NCI-H82 (cell line): ENCODE measurements at regions not wholly inside any gene's neighbourhood (a gene's known extent, or its start where the extent isn't known, plus 50 kb on each side); places are given as distances from the start of the nearest gene placed in this dataset.
"Not testable (repeated sequence)": the region's sequence is repeated elsewhere in the genome, so short reads cannot be mapped to it uniquely, and the experiment has no call there.

Source experiments
- DNase-seq: peaks from one replicate; lab custom pipeline; 2025; lab: John Stamatoyannopoulos, UW

DNA sequence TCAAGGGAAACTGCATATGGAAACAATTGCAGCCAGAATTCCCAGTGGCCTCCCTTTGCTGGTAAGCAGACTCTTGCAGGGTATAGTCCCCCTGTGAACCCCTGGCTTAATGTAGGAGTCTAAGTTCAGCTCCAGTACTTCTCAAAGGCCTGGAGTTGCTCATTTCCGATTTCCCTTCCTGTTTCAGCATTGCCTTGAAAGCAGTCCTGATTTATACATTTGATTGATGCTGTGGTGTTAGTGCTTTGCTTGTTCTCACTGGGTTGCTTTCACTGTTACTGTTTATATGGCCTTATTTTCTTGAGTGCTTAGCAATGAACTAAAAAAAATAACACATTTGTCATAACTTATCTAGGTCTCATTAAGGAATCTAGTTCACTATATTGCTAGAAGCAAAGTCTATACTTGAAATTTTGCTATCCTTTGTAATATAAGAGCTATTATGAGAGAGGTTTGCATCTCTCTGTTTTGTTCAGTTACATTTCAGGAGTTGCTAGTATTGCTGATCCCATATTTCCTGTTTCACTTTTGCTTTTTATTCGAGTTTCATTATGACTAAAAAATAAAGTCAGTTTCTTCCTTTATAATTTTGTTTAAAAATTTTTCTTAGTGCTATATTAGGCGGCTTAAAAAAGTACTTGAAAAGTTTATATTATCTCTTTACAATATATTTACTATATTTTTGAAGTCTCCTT is 122.4 kb upstream of the NMUR2 start:
- DNase-seq: no peak

DNA sequence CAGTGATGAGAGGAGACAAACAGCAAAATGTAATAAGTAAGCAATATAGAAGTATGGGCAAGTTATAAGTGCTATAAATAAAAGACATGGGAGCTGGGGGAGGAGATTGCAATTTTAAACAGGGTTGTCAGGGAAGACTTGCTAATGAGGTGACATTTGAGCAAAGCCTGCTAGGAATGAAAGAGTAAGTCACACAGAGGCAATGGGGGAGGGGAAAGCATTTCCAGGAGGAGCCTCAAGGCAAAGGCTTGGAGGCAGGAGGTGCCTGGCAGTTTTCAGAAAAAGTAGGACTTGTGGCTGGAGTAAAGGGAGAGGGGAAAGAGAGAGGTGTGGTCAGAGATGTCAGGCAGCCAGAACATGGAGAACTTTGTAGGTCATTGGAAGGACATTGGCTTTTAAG is 124.4 kb upstream of the NMUR2 start:
- DNase-seq: no peak

DNA sequence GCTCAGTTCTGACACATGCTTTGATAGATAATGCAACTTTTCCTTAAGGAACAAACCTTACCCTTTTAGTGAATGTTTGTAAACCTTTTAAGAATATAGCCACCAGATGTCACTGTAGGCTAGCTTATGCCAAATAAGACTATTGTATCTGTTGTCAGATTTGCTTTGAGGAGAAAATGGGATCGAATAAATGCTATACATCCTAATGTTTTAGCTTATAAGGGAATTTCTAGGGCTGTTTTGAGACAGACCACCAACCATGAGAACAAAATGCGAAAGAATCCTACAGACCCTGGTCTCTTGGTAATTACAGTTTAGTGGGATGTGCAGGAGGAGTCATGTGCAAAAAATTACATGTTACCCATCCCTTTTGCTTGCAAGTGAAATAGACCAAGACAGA is 127.6 kb upstream of the NMUR2 start:
- peak; percentile 81 for DNase-seq

DNA sequence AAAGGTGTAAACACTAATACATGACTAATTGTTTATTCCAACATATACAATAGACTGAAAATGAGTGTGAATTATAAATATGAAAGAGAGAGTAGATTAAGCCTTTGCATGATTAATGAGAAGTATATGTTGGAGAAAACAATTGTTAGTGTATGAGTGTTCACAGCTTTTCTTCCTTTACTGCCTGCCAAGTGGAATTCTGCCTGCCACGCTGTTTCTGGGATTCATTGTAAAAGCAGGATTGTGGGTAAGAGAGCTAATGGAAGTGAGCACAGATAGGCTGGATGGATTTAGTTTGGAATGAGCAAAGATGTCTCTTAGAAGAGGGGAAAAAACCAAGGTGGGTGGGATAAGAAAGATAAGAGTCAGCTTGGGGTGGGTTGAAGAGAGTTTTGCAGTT is 129.6 kb upstream of the NMUR2 start:
- DNase-seq: no peak

DNA sequence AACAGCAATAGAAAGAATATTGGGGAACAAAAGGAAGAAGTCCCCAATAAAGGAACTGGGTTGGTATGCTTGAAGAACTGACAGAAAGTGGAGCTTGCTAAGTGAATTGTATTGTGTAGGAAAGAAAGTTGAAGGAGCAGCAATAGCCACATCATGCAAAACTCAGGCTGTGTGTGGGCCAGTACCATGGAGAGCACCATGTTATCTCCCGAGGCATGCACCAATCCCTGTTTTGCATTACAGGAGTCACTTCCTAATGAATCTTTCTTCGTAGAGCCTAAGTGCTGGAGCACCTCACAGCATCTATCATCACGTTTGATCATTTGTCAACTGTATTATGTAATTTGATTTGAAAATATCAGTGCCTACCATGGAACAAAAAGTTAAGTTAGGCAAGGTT is 137.7 kb upstream of the NMUR2 start:
- no peak for DNase-seq

DNA sequence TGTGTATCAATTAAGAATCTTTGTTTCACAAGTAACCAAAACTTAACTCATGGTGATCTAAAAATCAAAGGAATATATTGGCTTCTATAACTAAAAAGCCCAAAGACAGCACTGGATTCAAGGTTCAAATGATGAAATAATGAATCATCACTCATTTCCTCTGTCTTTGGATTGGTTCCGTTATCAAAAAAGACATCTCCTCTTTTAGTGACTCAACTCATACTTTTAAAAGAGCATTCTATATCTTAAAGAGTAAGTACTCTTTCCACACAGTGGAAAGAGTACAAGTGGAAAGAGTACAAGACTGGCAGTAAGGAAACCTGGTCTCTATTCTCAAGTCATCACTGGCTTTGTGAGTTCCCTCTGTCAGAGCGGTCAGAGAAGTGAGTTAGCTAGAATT is 141.4 kb upstream of the NMUR2 start:
- DNase-seq: no peak

DNA sequence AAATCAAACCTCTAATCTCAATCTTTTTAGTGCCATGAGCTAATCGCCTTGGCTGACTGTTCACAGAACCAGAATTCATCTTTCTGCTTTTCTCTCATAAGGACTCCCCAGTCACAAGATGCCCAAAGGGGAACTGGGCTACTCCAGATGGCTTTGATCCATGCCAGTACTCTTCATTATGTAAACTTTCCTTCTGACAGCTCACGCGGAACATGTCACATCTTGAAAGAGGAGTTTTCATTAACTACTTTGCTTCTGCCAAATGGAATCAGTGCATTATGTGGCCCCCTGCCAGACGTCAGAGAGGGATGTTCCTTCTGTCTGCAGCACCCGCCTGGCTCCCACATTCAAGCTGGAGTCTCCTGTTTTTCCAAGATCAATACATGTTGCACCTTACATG is 142.1 kb upstream of the NMUR2 start:
- no peak for DNase-seq

DNA sequence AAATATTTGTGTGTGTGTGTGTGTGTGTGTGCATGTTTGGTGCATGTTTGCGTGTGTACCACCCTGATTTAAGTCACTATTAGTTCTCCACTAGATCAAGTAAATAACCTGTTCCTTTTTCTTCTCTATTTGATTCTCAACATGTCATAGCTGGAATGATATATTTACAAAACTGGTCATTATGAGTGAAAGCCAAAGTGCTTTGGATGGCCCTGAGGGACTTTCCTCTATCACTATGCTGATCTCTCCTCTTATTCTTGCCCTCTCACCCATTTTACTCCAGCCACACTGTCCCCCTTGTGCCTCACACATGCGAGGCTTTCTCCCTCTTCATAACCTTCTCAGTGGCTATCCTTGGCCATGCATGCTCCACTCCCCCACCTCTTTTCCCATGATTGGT is 144.6 kb upstream of the NMUR2 start:
- DNase-seq: no peak

DNA sequence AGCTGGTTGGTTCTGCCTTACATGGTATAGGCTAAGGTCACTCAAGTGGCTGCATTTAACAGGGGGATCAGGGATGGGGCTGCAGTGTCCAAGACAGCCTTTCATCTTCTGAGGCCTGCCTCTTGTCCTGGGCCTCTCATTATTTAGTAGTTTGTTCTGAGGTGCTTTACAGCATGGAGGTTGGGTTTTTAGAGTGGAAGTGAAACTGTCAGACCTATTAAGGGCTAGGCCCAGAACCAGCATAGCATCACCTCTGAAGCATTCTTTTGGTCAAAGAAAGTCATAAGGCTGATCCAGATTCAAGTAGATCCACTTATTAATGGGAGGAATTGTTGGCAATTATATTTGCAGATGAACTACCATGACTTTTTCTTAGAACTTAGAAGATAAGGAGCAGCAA is 146.0 kb upstream of the NMUR2 start:
- no peak for DNase-seq

DNA sequence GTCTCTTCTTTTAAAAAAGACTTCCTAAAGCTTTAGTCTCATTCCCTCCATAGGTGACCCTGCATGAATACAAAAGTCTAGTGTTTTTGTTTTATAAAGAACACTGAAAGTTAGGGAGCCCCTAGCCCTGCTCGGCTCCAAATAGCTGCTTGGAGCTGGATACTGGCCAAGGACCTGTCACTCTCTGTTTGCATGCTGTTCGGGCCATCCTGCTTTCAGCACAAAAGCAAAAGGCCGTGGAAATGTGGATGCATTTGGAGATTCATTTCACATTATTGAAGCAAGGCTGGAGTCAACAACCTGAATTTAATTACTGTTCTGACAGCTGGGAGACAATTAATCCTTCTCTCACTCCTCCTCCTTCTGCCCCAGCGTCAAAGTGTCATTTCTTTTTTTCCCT is 151.7 kb upstream of the NMUR2 start:
- peak; percentile 59 for DNase-seq

DNA sequence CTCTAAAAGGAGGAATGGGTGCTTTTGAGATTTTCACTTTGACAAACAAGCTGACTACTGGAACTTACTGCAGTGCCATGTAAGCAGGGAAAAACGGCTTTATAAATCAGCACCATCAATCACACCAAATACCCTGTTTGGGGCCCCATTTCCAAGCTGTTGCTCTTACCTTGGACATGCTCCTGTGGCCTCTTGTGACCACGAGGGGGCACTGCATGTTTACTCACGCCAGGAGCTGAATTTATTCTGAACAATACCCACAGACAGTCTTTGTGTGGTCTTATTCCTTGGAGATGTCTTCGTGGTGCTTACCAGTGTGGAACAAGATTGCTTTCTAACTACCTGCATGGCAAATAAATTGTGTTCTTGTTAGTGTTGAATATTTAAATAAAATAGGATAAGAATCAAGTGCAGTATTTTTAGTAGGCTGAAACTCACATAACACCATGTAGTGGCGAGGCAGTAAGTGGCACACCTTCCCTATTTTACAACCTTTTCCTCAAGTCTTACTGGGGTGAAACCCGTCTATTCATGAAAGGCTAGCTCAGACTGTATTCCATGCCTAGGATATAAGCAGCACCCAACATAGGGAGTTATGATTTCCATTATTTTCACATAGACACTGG is 155.5 kb upstream of the NMUR2 start:
- peak; percentile 88 for DNase-seq

DNA sequence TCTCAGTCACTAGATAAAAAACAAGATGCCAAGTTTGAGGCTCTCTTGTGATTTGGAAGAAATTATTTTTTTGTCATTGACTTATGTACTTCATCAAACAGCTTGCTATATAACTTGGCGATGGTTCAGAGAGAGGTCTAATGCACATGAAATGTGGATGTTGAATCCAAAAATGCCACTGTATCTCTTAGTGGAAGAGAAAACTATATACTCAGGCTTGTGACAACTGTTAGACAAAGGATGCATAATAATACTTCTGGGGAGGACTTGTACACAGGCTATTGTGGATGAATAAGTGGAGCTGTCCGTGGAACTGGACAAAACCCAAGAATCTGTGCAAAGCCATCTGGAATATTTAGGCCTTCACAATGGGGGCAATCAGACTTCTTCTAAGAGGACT is 162.9 kb upstream of the NMUR2 start:
- DNase-seq: no peak

DNA sequence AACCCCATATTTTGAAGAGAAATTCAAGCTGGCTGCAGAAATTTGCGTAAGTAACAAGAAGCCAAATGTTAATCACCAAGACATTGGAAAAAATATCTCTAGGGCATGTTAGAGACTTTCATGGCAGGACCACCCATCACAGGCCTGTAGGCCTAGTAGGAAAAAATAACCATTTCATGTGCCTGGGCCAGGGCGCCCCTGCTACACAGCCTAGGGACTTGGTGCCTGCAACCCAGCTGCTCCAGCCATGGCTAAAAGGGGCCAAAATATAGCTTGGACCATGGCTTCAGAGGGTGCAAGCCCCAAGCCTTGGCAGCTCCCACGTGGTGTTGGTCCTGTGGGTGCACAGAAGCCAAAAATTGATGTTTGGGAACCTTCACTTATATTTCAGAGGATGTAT is 167.7 kb upstream of the NMUR2 start:
- no peak for DNase-seq

DNA sequence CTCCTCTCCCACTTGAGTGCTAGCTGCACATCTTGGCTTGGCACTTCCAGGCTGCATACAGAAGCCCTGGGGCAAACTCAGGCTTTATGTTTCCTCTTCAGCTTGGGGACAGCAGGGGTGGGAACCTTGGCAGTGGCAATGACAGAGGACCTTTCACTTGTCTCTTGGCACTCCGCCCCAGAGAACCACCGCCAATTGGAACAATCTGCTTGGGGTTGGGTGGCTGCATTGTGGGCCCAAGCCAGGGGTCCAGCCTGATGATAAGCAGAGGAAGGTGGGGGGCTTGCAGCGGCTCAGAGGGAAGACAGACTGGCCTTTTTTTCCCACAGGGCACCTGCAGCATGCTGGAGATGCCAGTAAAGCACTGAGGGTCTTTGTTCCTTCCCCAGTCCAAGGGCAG is 179.0 kb upstream of the NMUR2 start:
- no peak for DNase-seq

DNA sequence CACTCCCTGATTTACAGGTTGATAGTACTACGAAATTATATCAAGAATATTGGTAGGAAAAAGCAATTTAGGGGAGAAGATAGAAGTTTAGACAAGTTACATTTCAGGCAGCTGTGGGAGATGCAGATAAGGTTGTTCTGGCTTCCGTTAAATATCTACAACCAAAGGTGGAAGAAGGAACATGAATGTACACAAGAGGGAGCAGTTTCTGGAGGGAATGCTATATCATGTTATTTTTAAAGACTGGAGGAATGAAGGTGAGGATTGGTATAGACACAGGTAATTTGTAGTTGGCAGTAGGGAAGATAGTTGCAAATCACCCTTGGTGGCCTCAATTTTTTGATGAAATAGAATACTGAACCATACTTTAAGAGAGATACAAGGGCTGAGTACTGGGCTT is 187.3 kb upstream of the NMUR2 start:
- peak; percentile 3 for DNase-seq

DNA sequence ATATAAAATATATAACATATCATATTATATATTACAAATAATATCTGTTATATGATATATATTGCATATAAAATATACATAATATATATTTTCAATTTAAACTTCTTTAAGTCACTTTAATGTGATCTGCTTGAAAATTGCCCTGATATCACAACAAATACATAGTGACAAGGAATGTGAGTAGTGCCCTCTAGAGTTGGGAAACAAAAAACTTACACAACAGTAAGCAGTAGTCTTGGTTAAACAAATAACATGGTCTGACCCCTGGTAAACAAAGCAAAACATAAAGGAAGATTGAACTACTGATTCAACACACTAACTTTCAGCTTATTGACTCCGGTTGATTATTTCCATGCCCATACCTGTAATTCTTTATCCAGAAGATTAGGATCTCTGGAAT is 188.3 kb upstream of the NMUR2 start:
- peak; percentile 1 for DNase-seq

DNA sequence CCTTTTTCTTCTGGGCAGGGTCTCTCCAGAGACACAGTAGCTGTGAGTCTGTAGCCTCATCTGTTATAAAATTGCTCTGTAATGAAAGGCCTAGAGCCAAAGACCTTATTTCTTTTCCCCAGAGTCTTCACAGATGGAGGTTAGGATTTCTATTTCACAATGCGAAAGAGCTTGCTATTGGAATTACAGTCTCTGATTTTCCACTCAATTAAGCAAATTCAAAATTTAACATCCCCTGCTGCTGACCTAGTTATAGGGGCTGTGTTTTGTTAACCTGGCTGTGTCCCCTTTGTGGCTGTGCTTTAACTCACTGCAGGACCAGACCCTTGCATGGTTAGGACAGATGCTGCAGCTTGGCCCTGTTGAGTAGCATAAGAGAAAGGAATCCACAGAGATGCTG is 190.3 kb upstream of the NMUR2 start:
- DNase-seq: no peak

DNA sequence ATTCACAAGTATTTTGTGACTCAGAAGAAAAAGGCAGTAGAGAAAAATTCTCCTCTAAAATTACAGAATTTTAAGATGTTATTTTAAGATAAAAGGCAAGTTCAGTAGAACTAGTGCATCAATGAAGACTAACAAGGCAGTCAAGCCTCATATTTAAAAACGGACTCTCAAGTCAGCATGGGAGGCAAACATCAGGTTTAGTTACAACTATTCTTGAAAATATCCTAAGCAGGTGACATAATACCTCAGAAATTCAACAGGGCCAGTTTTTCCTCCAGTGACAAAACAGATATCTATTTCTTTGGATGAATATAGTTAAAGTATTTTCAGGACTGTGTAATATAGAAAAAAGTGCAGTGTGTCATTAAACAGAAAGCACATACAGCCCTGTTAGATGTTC is 194.0 kb upstream of the NMUR2 start:
- no peak for DNase-seq

DNA sequence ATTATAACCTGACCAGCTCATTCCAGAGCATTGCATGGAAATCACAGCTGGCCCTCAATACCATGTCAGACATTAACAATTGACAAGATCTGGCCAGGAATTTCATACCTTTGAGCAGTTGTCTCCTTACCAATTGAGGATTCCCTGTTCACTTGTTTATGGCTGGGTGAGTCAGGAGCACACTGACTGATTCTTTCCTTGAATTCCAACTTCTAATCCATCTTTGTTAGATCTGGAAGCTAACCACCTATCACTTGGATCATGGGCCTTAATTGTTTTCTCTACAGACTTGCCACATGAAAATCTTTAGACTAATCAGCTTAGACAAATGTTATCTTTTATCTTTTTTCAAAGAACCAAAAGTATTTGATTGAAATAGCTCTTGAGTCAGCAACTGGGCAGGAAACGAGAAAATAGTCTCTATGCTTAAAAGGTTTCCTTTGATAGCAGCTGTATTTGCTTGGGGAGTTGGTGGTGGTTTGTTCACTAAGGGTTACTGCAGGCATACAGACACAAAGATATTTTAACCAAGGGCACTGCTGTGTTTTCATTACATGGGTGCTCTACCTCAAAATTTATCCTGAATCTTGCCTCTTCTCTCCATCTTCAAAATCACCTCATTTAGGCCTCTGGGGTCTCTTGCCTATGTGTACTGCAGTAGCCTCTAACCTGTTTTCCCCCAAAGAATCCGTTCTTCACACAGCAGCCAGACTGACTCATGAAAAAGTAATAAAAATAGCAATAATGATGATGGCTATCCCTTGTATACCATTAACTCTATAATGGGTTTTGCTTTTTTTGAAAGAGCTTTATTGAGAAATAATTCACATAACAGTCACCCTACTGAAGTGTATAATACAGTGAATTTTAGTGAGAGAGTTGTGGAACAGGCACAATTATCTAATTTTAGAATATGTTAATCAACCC is 197.0 kb upstream of the NMUR2 start:
- no peak for DNase-seq

DNA sequence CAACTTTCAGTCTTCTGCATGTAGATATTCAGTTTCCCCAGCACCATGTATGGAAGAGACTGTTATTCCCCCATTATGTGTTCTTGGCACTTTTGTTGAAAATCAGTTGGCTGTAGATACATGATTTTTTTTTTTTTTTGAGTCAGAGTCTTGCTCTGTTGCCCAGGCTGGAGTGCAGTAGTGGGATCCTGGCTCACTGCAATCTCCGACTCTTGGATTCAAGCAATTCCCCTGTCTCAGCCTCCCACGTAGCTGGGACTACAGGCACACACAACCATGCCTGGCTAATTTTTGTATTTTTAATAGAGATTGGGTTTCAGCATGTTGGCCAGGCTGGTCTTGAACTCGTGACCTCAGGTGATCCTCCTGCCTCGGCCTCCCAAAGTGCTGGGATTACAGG is 201.0 kb upstream of the NMUR2 start:
- not testable (repeated sequence) for DNase-seq

DNA sequence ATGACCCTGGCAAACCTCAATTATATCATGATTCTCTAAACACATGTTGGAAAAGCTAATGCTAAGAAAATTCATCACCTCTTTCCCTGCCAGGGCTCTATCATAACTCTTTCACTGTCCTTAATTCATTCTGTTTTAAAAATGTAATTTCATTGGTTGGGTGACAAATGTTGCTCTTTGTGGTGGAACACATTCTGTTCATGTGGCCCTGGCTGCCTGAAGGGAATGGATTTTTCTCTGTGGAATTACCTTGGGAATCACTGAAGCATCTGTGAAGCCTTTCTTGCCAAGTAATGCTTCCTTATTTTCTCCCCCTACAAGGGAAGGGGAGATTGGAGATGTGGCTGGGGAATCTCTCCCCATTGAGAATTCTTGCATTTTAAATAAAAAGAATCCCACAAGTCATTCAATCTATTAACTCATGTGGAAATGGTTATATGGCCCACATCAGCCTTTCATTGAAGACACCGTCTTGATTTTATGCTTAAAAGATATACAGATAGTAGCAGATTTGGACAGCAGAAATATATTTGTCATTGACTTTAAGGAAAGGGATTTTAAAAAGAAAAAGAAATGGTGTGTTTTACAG is 201.8 kb upstream of the NMUR2 start:
- no peak for DNase-seq

DNA sequence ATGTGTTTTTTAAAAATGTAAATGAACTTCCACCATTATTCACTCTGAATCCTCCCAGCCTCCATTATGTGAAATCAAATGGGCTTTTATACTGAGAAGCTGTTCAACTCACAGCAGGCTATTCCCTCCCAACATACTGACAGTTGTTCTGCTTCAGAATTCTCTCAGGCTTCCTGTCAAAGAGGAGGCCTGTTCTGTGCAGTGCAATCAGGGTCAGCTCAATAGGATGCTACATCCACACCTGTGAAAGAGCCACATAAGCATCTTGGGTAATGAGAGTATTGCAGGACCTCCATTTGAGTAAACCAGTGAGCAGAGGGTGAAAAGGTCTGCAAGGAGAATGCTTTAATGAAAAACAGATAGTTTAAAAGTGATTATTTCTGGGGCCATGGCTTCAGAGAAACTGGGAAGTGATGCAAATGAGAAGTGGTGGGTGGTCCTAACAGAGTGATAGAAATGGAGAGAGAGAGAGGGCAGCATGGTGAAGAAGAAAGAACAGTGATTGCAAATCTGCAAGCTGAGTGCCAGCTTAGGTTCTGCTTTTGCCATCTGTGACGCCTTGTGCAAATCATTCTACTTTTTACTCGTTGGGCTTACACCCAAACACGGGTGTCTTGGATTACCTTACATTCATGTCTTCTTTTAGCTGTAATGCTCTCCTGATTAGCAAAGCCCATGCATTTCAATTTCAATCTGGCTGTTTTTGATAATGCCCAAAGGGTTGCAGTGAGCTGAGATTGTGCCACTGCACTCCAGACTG is 202.5 kb upstream of the NMUR2 start:
- no peak for DNase-seq
